HG03575 (cell line): ENCODE measurements at regions not wholly inside any gene's neighbourhood (a gene's known extent, or its start where the extent isn't known, plus 50 kb on each side); places are given as distances from the start of the nearest gene placed in this dataset.

Experiments used
- ATAC-seq: cut with Tn5 transposase; IDR thresholded peaks from one replicate; pipeline ENCODE4 v1.9.1; 2021; ENCODE audit not compliant: unreplicated experiment, insufficient number of reproducible peaks, low FRiP score; ENCODE audit errors: extremely low read depth

DNA sequence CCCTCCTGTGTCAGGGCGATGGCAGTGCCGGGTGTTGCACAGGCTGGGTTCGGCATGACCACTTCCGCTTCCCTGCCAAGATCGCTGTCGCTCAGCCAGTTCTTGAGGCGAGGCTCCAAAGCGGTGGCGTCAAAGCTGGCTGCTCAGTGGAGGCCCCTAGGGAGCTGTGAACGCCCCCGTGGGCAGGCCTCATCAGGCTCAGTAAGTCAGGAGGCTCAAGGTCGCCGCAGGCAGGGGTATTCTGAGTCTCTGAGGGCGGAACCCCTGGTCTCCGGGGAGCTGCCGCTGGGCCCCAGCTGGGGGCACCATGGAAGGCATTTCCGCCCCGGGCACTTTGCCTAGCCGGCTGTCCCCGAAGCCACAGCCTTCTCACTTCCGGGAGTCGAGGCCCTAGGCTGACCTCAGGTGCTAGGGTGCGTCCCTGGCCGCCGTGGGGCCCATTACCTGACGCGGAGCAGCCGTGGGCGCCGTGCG lies 210.4 kb downstream of the SOCS6 start:
- no peak for ATAC-seq

DNA sequence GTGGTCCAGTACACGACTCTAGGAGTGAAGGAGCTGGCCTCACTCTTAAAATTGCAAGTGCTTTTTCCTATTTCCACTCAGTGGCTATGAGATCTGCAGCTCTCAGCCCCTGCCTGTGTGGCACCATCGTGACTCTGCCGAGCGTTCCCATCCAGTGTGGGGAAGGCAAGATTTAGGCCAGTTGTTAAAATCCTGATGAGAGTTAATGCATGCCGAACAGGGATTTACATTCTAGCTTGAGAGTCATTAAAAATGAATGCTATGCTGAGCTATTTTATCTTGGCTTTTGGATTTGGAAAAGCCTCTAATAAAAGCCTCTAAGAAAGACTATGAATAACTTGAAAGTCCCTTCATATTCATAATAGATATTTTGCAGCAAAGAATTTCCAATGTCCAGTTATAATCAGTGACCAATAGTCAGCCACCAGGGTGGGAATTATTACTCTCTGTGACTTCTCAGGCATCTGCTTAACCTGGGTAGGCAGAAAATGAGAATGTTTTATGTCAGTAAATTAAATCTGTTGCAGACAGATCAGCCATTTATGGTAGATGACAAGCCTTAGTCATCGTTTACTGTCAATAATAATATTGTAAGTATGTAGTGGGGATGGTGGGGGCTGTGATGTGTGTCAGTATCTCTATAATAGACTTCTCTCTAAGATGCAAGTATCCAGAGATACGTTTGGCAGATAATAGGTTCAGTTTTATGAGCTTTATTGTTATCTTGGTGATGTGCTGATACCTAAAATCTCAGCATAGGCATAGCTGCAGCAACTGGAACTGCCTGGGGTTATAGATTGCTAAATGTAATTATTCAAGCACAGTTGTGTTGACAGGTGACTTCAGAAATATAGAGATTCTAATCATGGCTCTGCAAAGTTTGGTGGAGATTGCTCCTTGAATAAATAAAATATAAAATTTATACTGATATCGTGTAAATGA lies 207.8 kb downstream of the SOCS6 start:
- ATAC-seq, result no peak

DNA sequence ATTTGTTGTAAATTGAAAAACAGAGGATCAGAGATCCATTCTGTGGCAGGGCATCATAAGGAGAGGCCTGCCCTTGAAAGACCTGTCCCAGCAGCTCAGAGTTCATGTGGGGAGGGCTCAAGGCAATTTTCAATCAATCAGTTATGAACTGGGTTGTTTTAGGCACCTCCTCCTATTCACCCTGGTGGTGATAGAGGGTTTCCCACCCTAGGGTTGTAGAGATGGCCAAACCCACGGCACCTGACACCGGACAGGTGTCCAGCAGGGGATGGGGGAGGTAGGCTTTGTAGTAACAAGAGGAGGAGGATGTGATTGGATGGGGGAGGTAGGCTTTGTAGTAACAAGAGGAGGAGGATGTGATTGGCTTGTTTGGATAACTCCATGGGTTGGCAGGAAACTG lies 205.7 kb downstream of the SOCS6 start:
- no peak for ATAC-seq

GRCh38 chr18:70493461-70493860 lies 204.6 kb downstream of the SOCS6 start:
- ATAC-seq, result no peak

GRCh38 chr18:70491734-70492348 lies 203.0 kb downstream of the SOCS6 start:
- ATAC-seq, result peak; percentile 88

DNA sequence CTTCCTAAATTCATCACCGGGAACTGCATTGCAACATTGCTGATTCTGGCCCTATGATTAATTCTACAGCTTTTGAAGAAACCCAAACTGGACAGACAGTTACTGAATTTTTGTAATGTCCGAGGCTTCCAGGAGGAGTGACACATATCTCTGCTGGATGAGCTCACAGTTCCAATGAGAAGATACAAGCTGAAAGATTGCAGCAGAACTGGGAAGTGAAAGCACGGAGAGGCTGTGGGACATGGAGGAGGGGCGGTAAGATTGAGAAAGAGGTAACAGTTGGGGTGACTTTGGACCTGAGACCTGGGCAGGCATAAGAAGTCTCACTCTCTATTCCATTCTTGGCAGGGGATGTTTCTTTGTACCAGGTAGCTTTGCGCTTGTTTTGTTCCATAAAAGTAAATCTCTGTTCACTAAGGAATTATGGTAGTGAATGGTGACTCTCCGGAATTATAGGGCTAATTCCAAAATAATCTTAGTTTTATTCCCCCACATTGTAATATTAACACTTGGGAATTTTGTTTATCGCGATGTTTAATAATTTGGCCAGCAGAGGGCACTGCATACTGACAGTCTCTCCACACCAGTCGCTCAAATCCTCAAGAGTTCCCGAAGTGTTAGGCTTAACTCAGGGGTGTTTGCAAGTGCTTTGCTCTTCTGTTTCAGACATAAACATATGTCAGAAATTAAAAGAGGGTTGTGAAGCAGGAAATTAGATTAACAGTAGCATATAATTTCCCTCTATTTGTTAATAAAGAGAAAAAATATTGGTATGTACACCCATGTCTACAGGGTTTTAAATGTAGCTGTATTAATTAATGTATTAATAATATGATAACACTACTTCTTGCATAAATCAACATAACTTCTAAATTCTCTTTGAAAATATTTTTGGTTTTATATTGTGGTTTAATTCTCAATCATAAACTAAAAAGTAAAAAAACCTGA lies 201.4 kb downstream of the SOCS6 start:
- ATAC-seq, result no peak

DNA sequence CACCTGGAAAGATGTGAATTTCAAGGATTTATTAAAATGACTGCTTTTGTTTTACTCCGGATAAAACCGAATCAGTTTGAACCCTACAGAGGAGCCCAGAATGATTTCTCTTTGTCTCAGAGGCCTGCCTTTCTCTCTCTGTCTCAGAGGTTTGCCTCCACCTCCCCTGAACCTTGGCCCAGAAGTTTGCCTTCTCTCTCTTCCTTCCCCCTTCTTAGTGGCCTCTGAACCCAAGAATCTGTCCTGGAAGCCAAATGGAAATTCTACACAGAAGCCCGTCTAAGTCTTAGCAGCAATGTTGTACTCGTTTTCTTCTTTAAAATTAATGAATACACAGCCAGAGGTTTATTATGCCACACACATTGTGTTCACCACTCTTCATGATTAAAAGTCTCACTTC lies 200.7 kb downstream of the SOCS6 start:
- ATAC-seq, result no peak

- no peak for ATAC-seq
These were observed 181.1 kb downstream of the SOCS6 start for GRCh38 chr18:70469916-70470315.

- ATAC-seq, result no peak
These were observed 180.2 kb downstream of the SOCS6 start for GRCh38 chr18:70468861-70469547.

GRCh38 chr18:70464343-70465114 lies 175.7 kb downstream of the SOCS6 start:
- ATAC-seq, result no peak

DNA sequence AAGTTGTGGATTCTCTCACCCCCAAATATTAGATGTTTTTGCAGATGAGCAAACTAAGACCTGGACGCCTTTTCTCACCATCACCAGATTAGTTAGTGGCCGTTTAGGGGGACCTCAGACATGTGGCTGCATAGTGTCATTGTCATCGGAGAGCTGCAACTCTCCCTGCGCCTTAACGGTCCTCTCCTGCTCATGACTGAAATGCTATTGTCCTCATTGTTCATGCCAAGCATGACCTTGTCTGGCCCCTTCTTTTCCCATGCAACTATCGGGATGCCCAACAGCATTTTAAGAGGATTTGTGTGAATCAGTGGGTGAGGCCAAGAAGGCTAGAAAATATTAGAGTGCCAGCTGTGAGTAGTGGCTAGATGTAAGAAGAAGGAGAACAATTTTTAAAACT lies 174.2 kb downstream of the SOCS6 start:
- no peak for ATAC-seq

DNA sequence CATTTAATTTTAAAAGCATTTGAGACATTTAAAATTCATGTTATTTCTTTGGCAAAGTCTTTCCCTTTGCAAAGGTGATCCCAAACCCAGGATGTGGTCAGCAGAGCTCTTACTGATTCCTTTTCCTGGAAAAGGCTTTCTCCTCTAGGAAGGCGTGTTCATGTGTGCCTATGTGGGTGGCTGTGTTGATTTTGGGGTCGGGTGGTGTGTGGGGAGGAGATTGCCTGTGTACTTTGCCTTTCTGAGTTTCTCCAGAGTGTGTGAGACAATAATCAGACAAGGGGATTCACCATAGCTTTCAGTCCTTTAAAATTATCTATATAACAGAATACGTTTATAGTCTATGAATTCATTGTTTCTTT lies 173.2 kb downstream of the SOCS6 start:
- no peak for ATAC-seq

DNA sequence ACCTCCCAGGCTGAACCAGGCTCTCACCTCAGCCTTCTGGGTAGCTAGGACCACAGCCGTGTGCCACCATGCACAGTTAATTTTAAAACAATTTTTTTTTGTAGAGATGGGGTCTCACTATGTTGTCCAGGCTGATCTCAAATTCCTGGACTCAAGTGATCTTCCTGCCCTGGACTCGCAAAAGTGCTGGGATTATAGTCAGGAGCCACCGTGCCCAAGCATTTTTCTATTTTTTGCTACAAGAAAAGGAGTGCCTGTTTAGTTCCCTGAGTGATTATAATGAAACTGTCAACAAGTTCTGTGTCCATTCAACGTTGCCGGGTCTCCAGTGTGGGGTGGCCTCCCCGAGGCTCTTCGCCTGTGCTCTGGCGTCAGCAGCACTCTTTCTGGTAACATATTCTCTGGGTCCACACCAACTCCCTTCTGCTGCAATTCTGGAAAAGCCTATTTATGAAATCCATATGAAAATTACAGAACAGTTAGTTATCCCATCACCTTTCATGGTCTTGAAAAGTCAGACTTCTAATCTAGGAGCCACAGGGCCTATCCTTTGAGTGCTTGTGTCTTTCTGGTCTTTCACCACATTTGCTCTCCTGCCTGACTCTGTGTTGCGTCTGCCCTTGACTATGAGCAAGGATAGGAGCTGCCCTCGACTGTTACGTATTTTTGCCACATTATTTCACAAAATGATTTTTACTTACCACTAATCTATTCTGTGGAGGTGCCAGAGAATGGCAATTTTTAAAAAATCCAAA lies 172.7 kb downstream of the SOCS6 start:
- ATAC-seq, result no peak

DNA sequence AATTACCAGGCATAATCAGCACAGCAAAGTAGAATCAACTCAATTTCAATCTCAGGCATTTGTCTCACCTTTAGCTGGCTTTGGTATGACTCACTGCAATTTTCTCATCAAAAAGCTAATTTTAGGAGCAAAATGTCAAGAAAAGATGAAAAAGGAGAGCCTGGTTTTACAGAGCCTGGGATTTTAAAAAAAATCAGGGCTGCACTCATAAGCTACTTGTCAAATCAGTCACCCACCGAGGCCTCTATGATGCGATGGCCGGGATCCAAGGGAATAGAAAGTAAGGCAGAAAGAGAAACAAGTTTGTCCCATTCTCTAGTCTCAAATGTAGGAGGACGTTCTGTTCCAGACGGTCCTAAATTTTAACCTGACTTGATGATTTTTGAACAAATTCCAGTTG lies 170.9 kb downstream of the SOCS6 start:
- ATAC-seq, result no peak

GRCh38 chr18:70459251-70459650 lies 170.4 kb downstream of the SOCS6 start:
- no peak for ATAC-seq

DNA sequence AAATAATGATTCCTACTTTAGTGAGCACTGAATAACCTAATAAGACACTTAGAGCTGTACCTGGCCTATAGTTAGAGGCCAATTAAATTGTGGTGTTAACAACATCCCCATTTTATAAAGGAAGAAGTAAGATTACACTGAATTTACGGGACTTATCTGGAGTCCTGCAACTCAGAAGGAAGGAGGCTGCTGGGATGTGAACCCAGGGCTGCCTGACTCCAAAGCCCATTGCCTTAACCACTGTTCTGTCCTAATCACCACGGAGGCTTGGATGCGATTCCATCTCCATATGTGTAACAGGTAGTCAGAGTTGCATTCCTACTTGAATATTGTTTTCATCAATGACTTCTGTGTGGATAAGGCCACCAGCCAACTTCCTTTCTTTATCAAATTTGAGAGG lies 168.9 kb downstream of the SOCS6 start:
- no peak for ATAC-seq

DNA sequence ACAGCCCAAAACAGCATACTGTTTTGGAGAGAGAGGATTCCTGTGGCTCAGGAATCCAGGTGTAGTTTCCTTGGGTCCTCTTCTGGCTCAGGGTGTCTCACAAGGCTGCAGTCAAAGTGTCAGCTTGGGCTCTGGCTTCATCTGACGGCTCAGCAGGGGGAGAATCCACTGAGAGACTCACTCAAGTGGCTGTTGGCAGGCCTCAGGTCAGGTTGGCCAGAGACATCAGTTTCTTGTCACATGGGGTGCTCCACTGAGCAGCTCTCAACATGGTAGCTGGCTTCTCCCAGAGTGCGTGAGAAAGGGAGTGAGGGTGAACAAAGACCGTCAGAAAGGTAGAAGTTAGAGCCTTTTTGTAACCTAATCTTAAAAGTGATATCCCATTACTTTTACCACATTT lies 168.4 kb downstream of the SOCS6 start:
- ATAC-seq, result no peak
